PC-9 (cell line): ENCODE measurements at regions not wholly inside any gene's neighbourhood (a gene's known extent, or its start where the extent isn't known, plus 50 kb on each side); places are given as distances from the start of the nearest gene placed in this dataset.

Experiments
- EZH2 ChIP-seq: fragments of 200-600 bp; sonication (generic); IDR thresholded peaks from 2 replicates; pipeline ENCODE4 v1.8.0; 2017; ENCODE audit warnings: antibody characterized with exemption, low read depth
- TF ChIP-seq, protein P1 (sequence below): fragments of 200-600 bp; sonication (generic); conservative IDR thresholded peaks from 2 replicates; pipeline ENCODE4 v1.6.1; 2017; ENCODE audit warnings: mixed run types, antibody characterized with exemption, mild to moderate bottlenecking, moderate library complexity

DNA sequence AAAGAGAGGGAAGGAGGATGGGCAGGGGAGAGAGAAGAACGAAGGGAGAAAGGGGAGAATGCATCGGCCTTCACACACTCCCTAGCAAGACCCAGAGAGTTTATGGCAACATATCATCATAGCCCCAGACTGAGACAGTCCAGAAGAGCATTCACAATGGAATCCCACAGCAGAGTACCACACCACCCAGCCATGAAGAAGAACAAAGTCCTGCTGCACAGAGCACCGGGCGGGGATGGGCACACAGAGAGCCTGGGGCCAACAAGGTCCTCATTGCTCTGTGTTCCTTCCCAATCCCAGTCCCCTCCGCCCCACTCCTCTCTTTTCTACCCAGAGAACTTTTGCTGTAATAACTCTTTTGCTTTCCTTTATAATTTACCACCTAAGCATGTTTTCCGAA lies 118.1 kb upstream of the TMPRSS2 start:
- TF ChIP-seq, protein P1, sequence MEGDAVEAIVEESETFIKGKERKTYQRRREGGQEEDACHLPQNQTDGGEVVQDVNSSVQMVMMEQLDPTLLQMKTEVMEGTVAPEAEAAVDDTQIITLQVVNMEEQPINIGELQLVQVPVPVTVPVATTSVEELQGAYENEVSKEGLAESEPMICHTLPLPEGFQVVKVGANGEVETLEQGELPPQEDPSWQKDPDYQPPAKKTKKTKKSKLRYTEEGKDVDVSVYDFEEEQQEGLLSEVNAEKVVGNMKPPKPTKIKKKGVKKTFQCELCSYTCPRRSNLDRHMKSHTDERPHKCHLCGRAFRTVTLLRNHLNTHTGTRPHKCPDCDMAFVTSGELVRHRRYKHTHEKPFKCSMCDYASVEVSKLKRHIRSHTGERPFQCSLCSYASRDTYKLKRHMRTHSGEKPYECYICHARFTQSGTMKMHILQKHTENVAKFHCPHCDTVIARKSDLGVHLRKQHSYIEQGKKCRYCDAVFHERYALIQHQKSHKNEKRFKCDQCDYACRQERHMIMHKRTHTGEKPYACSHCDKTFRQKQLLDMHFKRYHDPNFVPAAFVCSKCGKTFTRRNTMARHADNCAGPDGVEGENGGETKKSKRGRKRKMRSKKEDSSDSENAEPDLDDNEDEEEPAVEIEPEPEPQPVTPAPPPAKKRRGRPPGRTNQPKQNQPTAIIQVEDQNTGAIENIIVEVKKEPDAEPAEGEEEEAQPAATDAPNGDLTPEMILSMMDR: no peak
- TF ChIP-seq EZH2: no peak
